OCI-LY7 (cell line): ENCODE measurements at regions not wholly inside any gene's neighbourhood (a gene's known extent, or its start where the extent isn't known, plus 50 kb on each side); places are given as distances from the start of the nearest gene placed in this dataset.

Source experiments
- BruUV-seq: library from RNA; stranded (reverse); fragments of 400-500 nt; replicated peaks from 2 replicates; lab custom pipeline; 2021; lab: Mats Ljungman, UMichigan
- CTCF ChIA-PET: fragments of 300-600 bp; sonication (Branson Sonifier 250); formaldehyde crosslinking; loops from one replicate; lab custom pipeline; 2022; ENCODE audit warnings: antibody characterized with exemption; ENCODE audit not compliant: unreplicated experiment; lab: Charles Lee
- POLR2A ChIA-PET: fragments of 300-600 bp; sonication (Branson Sonifier 250); formaldehyde crosslinking; loops from one replicate; lab custom pipeline; 2022; ENCODE audit warnings: antibody characterized with exemption; lab: Charles Lee
- DNase-seq: peaks from one replicate; pipeline ENCODE4 v3.0.0-alpha.2; 2015; ENCODE audit warnings: low spot score
- H2AFZ ChIP-seq: fragments of 200-600 bp; sonication (generic), shearing (Covaris generic); 2 replicates; pipeline ENCODE4 v1.6.1; 2014; ENCODE audit warnings: mild to moderate bottlenecking, antibody characterized with exemption, low read length, moderate library complexity
- H3K27ac ChIP-seq: fragments of 200-600 bp; sonication (generic); 2 replicates; pipeline ENCODE4 v1.5.1; 2014; ENCODE audit warnings: mixed run types, low read depth, mild to moderate bottlenecking, moderate library complexity, low read length, inconsistent platforms; ENCODE audit not compliant: poor library complexity, severe bottlenecking
- H3K36me3 ChIP-seq: fragments of 200-600 bp; sonication (generic); 2 replicates; pipeline ENCODE4 v1.6.1; 2014; ENCODE audit warnings: mild to moderate bottlenecking, antibody characterized with exemption, low read length, moderate library complexity, mixed read lengths; ENCODE audit not compliant: insufficient read depth
- H3K4me1 ChIP-seq: fragments of 200-600 bp; sonication (generic); 2 replicates; pipeline ENCODE4 v1.5.1; 2014; ENCODE audit warnings: mild to moderate bottlenecking, low read length; ENCODE audit not compliant: insufficient read depth, poor library complexity, severe bottlenecking
- H3K4me2 ChIP-seq: fragments of 200-600 bp; sonication (generic); 2 replicates; pipeline ENCODE4 v1.6.1; 2014; ENCODE audit warnings: mild to moderate bottlenecking, low read length
- H3K4me3 ChIP-seq: fragments of 200-600 bp; sonication (generic); 2 replicates; pipeline ENCODE4 v1.5.1; 2014; ENCODE audit warnings: mild to moderate bottlenecking, low read depth, low read length; ENCODE audit not compliant: poor library complexity, severe bottlenecking
- H3K79me2 ChIP-seq: fragments of 200-600 bp; sonication (generic); 2 replicates; pipeline ENCODE4 v1.6.1; 2016; ENCODE audit warnings: low read depth, mild to moderate bottlenecking, low read length, moderate library complexity, mixed read lengths; ENCODE audit not compliant: insufficient read depth
- H3K9me2 ChIP-seq: fragments of 200-600 bp; sonication (generic); 2 replicates; pipeline ENCODE4 v1.6.1; 2016; ENCODE audit warnings: mild to moderate bottlenecking, low read length, mixed read lengths; ENCODE audit not compliant: insufficient read depth
- H3K9me3 ChIP-seq: fragments of 200-600 bp; sonication (generic); 2 replicates; pipeline ENCODE4 v1.6.1; 2014; ENCODE audit warnings: mild to moderate bottlenecking, mixed run types, low read length, mixed read lengths
- H4K20me1 ChIP-seq: fragments of 200-600 bp; sonication (generic); 2 replicates; pipeline ENCODE4 v1.6.1; 2014; ENCODE audit warnings: mild to moderate bottlenecking, antibody characterized with exemption, low read length, moderate library complexity, mixed read lengths; ENCODE audit not compliant: insufficient read depth
- EZH2phosphoT487 ChIP-seq: fragments of 200-600 bp; sonication (generic); IDR thresholded peaks from 2 replicates; pipeline ENCODE4 v1.6.1; 2018; ENCODE audit warnings: low read depth, borderline replicate concordance, mild to moderate bottlenecking, mixed run types, antibody characterized with exemption, low read length, moderate library complexity, mixed read lengths
- intact Hi-C: fragments of 100-400 bp; cut with micrococcal nuclease; formaldehyde crosslinking; loops from one replicate; pipeline ENCODE4 v1.10.0; 2022; ENCODE audit not compliant: unreplicated experiment
- TF ChIP-seq, protein P1 (sequence below): fragments of 200-600 bp; sonication (generic); conservative IDR thresholded peaks from 2 replicates; pipeline ENCODE4 v1.5.1; 2014; ENCODE audit warnings: mild to moderate bottlenecking, antibody characterized with exemption, low read length, moderate library complexity, mixed read lengths

GRCh38 chrX:7218321-7219152 lies 70.6 kb upstream of the PUDP start:
- H3K4me1 ChIP-seq: peaks cover 49% of the 10 kb centered on the region
- peak overlapping the region; percentile 90 for H3K27ac ChIP-seq
- ChIA-PET POLR2A (interaction anchor here (0.5 to 2.3 kb wide), 7 partner anchors 16 to 1256 kb away, joined by 3 to 12 read pairs (median 4); no protein-coding TSS in a partner anchor), CTCF (no interaction called here)
- no peaks in the 10 kb centered on the region for H3K9me2 ChIP-seq
- BruUV-seq: no TSS peak
- H4K20me1 ChIP-seq: no peaks in the 10 kb centered on the region
- H3K36me3 ChIP-seq: no peaks in the 10 kb centered on the region
- peak overlapping the region; percentile 90 for H3K4me2 ChIP-seq
- peaks cover 40% of the 10 kb centered on the region for H3K79me2 ChIP-seq
- intact Hi-C loops: loop anchor here (2.0 kb wide), 1 partner anchor 108 kb away; no protein-coding TSS in a partner anchor
- H2AFZ ChIP-seq: peak overlapping the region; percentile 46; the same call in 1 of the 2 replicates
- no peaks in the 10 kb centered on the region for H3K9me3 ChIP-seq
- TF ChIP-seq EZH2phosphoT487: no peak
- TF ChIP-seq, protein P1, sequence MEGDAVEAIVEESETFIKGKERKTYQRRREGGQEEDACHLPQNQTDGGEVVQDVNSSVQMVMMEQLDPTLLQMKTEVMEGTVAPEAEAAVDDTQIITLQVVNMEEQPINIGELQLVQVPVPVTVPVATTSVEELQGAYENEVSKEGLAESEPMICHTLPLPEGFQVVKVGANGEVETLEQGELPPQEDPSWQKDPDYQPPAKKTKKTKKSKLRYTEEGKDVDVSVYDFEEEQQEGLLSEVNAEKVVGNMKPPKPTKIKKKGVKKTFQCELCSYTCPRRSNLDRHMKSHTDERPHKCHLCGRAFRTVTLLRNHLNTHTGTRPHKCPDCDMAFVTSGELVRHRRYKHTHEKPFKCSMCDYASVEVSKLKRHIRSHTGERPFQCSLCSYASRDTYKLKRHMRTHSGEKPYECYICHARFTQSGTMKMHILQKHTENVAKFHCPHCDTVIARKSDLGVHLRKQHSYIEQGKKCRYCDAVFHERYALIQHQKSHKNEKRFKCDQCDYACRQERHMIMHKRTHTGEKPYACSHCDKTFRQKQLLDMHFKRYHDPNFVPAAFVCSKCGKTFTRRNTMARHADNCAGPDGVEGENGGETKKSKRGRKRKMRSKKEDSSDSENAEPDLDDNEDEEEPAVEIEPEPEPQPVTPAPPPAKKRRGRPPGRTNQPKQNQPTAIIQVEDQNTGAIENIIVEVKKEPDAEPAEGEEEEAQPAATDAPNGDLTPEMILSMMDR: no peak
- H3K4me3 ChIP-seq: peak overlapping the region; percentile 85
- DNase-seq: peak; percentile 77

- H3K27ac ChIP-seq: peak overlapping the region; percentile 90
- intact Hi-C loops: no loop called here
- TF ChIP-seq, protein P1: no peak
- TF ChIP-seq EZH2phosphoT487: no peak
- no peak for DNase-seq
- no peaks in the 10 kb centered on the region for H3K9me2 ChIP-seq
- no peaks in the 10 kb centered on the region for H3K9me3 ChIP-seq
- peaks cover 37% of the 10 kb centered on the region for H3K4me1 ChIP-seq
- H3K79me2 ChIP-seq: peaks cover 25% of the 10 kb centered on the region
- no peaks in the 10 kb centered on the region for H4K20me1 ChIP-seq
- POLR2A ChIA-PET: interaction anchor here (0.6 to 1.0 kb wide), 2 partner anchors 12 to 152 kb away, joined by 3 read pairs; no protein-coding TSS in a partner anchor
- no peak overlapping the region for H3K4me3 ChIP-seq
- CTCF ChIA-PET: interaction anchor here (0.6 kb wide), 1 partner anchor 153 kb away, joined by 3 read pairs; no protein-coding TSS in a partner anchor
- no peaks in the 10 kb centered on the region for H3K36me3 ChIP-seq
- BruUV-seq: no TSS peak
- no peak overlapping the region for H2AFZ ChIP-seq
- peak overlapping the region; percentile 90; the same call in 1 of the 2 replicates for H3K4me2 ChIP-seq
These were observed 69.1 kb upstream of the PUDP start for GRCh38 chrX:7216981-7217587.
